ENCODE measurements at regions not wholly inside any gene's neighbourhood (a gene's known extent, or its start where the extent isn't known, plus 50 kb on each side); places are given as distances from the start of the nearest gene placed in this dataset.
A peak's percentile ranks its signal among the peaks of the same experiment; 100 is the strongest.

DNA sequence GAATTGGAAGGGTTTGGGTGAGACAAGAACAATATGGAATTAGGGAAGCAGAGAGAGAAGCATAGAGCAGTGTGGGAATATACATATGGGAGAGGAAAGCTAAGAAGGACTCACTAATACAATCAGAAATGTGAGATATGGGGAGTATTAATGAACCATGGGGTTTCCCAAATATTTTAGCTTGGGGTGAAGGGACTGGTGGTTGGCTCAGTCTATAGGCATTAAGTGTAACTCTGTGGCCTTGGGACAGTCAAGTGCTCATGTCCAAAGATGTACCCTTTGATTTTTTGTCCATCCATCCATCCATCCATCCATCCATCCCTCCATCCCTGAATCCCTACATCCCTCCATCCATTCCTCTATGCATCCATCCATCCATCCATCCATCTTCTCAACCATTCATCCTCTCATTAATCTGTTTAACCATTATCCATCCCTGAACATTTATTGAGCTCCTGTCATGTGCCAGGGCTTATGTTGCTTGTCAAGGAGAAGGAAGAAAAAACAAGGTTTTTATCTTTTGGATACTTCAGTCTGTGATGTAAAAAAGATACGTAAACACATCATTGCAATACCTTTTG lies 263.4 kb upstream of the CHD6 start:
- Mint-ChIP-seq H3K4me1 (peaks cover 46% of the 10 kb centered on the region), H3K27ac (no peak overlapping the region)

GRCh38 chr20:41879123-41879522 lies 260.9 kb upstream of the CHD6 start:
- H3K4me1 ChIP-seq (ENCODE audit: control insufficient read depth, insufficient read depth, low read length): peaks cover 14% of the 10 kb centered on the region
- Mint-ChIP-seq H3K4me1 (peaks cover 47% of the 10 kb centered on the region), H3K4me3 (no peak overlapping the region), H3K27me3 (ENCODE audit: insufficient read depth) (no peaks in the 10 kb centered on the region), H3K27ac (peak overlapping the region; percentile 42), H3K36me3 (ENCODE audit: low read depth) (no peaks in the 10 kb centered on the region), H3K9me3 (no peaks in the 10 kb centered on the region)
- WGBS, 2 experiments (ENCODE audit: insufficient coverage in 1 of 2, insufficient read length in 1 of 2): 75% methylated on average over 2 of the region's 2 CpGs; no CpG with 5 or more reads in 1 of the 2 experiments
- no peaks in the 10 kb centered on the region for H3K9me3 ChIP-seq (ENCODE audit: control insufficient read depth, low read length)
- no peak for TF ChIP-seq CTCF (conservative IDR thresholded peaks at IDR 0.05)
- no peak for DNase-seq
- H3K27ac ChIP-seq (ENCODE audit: low read depth, low read length): no peak overlapping the region
- H3K9ac ChIP-seq (ENCODE audit: extremely low read depth, low read length, poor library complexity, severe bottlenecking): no peak overlapping the region
- peak overlapping the region; percentile 25 for H3K4me3 ChIP-seq (ENCODE audit: low read length)
- no peaks in the 10 kb centered on the region for H3K36me3 ChIP-seq (ENCODE audit: control insufficient read depth, insufficient read depth, low read length)
- no peaks in the 10 kb centered on the region for H3K27me3 ChIP-seq (ENCODE audit: control insufficient read depth, insufficient read depth, low read length, poor library complexity, severe bottlenecking)

More for the DNA sequence above, 263.4 kb upstream of the CHD6 start:
- no peak for TF ChIP-seq CTCF (conservative IDR thresholded peaks at IDR 0.05)
- Histone ChIP-seq H3K27ac (ENCODE audit: low read depth, low read length) (no peak overlapping the region), H3K36me3 (ENCODE audit: control insufficient read depth, insufficient read depth, low read length) (no peaks in the 10 kb centered on the region), H3K9ac (ENCODE audit: extremely low read depth, low read length, poor library complexity, severe bottlenecking) (no peak overlapping the region), H3K9me3 (ENCODE audit: control insufficient read depth, low read length) (no peaks in the 10 kb centered on the region), H3K4me3 (ENCODE audit: low read length) (no peak overlapping the region), H3K4me1 (ENCODE audit: control insufficient read depth, insufficient read depth, low read length) (peaks cover 18% of the 10 kb centered on the region), H3K27me3 (ENCODE audit: control insufficient read depth, insufficient read depth, low read length, poor library complexity, severe bottlenecking) (no peaks in the 10 kb centered on the region)
- H3K27me3 Mint-ChIP-seq (ENCODE audit: insufficient read depth): no peaks in the 10 kb centered on the region
- no peaks in the 10 kb centered on the region for H3K9me3 Mint-ChIP-seq
- 89 to 100% methylated on average over 1 of the region's 1 CpG for WGBS, 2 experiments (ENCODE audit: insufficient coverage in 1 of 2, insufficient read length in 1 of 2)
- H3K36me3 Mint-ChIP-seq (ENCODE audit: low read depth): no peaks in the 10 kb centered on the region
- no peak overlapping the region for H3K4me3 Mint-ChIP-seq
- no peak for DNase-seq

DNA sequence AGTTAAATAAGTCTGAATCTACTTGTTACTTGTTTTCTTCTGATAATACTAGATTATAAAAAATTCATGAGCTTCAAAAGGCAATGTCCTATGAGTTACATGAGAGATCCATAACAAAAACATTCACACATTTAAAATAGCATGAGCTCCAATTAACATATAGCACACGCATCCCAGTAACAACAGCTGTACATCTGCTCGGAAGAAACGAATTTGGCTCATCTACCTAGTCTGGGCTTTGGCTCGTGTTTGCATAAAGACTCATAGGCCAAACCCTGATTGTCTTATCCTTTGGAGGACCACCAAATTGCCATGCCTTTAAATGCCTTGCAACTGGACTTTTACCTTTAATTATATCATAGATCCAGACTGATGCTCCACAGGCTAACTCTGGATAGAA lies 259.7 kb upstream of the CHD6 start:
- WGBS, 2 experiments (ENCODE audit: insufficient coverage in 1 of 2, insufficient read length in 1 of 2): 94 to 95% methylated on average over 4 of the region's 4 CpGs
- H3K4me1 Mint-ChIP-seq: peaks cover 53% of the 10 kb centered on the region
- no peak overlapping the region for H3K27ac Mint-ChIP-seq

More for the DNA sequence above, 259.7 kb upstream of the CHD6 start:
- Histone ChIP-seq H3K27me3 (ENCODE audit: control insufficient read depth, insufficient read depth, low read length, poor library complexity, severe bottlenecking) (no peaks in the 10 kb centered on the region), H3K27ac (ENCODE audit: low read depth, low read length) (no peak overlapping the region), H3K4me1 (ENCODE audit: control insufficient read depth, insufficient read depth, low read length) (peaks cover 21% of the 10 kb centered on the region), H3K36me3 (ENCODE audit: control insufficient read depth, insufficient read depth, low read length) (no peaks in the 10 kb centered on the region), H3K9me3 (ENCODE audit: control insufficient read depth, low read length) (no peaks in the 10 kb centered on the region), H3K9ac (ENCODE audit: extremely low read depth, low read length, poor library complexity, severe bottlenecking) (no peak overlapping the region), H3K4me3 (ENCODE audit: low read length) (no peak overlapping the region)
- Mint-ChIP-seq H3K9me3 (no peaks in the 10 kb centered on the region), H3K36me3 (ENCODE audit: low read depth) (no peaks in the 10 kb centered on the region), H3K27me3 (ENCODE audit: insufficient read depth) (no peaks in the 10 kb centered on the region), H3K4me3 (no peak overlapping the region)
- DNase-seq: no peak
- no peak for TF ChIP-seq CTCF (conservative IDR thresholded peaks at IDR 0.05)

All from endodermal cell (in vitro differentiated cells).